RKO (cell line): ENCODE measurements at regions not wholly inside any gene's neighbourhood (a gene's known extent, or its start where the extent isn't known, plus 50 kb on each side); places are given as distances from the start of the nearest gene placed in this dataset.

ENCODE experiments used
- DNase-seq: peaks from one replicate; pipeline ENCODE4 v3.0.0-alpha.2; 2016; ENCODE audit warnings: low spot score

DNA sequence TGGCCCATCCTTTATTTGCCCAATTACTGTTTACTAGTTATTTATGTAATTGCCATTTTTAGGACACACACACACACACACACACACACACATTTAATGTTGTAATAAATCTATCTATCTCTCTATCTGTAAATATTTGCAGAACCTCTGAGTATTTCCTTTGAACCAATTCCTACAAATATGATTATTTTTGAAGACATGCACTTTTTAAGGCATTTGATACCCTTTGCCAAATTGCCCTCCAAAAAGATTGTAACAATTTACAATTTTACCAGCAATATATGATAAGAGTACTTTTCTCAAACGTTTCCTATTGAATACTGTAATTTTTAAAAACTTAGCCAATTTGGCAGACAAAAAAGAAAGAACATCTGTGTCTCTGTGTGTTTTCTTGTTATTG, 143.8 kb upstream of the FOXF1 start:
- no peak for DNase-seq

GRCh38 chr16:86367291-86368072, 142.8 kb upstream of the FOXF1 start:
- DNase-seq: no peak

- DNase-seq: no peak
Observed at GRCh38 chr16:86368261-86368660, 142.1 kb upstream of the FOXF1 start.

- no peak for DNase-seq
Observed at GRCh38 chr16:86370062-86370461, 140.3 kb upstream of the FOXF1 start.

DNA sequence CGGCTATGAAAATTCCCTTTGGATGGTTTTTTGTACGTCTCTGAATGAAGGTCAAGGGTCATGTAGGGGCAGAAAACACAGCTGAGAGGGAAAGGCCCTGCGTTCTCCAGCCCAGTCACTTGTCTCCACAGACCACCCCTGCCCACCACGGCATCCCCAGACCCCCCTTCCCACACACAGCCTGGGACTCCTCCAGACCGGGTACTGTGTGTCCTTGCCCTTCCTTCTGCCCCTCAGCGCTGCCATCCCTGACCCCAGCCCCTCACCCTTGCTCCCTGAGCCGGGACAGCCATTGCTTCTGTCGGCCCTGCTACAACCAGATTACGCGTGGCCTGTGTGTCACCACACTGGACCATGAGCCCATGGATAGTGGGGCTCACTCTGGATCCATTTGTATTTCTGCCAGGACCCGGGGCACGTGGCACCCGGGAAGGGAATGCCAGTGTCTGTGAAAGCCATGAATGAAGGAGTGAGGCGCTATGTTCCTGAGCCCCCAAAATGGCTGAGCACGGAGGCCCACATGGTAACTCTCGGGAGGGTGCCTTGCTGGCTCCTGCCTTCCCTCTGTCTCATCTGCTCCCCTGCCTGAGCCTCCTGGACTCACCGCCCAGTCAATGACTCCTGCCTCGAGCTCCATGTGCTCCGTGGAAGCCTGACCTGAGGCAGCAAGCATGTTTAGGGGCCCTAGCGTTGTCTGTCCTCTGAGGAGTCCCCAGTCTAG, 139.1 kb upstream of the FOXF1 start:
- DNase-seq: no peak

DNA sequence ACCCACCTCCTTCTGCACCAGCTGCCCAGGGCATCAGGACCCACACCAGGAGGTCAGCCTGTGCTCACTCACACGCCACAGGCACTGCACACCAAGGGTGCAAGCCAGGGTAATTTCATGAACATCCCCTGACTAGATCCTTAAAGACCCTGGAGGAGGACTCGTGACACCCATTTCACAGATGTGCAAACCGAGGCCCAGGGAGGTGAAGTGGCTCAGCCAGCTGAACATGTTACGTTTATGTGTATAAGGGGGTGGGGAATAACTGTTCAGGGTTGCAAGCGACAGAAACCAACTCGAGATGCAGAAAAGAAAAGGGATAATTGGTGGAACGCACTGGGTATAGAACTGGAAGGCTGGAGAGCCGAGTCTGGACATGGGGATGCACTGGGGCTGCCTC, 138.1 kb upstream of the FOXF1 start:
- DNase-seq: no peak

GRCh38 chr16:86373276-86373901, 136.9 kb upstream of the FOXF1 start:
- no peak for DNase-seq

- no peak for DNase-seq
Observed at GRCh38 chr16:86374603-86375130, 135.7 kb upstream of the FOXF1 start.

GRCh38 chr16:86375364-86375763, 135.0 kb upstream of the FOXF1 start:
- DNase-seq: peak; percentile 52

DNA sequence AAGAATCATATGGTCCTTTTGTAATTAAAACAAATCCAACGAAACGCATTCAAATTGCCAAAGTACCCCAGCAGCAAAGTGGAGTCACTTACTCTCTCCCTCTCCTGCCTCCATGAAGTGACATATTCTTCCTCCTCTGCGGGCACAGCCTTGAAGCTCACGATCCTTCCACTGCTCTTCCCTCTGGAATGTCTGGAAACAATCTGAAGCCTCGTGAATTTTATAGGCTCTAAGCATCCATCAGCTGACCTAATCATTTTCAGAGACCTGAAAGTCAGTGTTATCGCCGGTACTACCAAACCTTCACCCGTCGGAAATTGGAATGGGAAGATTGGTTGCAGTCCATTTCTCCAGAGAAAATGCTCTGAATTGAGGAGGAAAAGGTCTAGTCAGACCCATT, 134.5 kb upstream of the FOXF1 start:
- no peak for DNase-seq

DNA sequence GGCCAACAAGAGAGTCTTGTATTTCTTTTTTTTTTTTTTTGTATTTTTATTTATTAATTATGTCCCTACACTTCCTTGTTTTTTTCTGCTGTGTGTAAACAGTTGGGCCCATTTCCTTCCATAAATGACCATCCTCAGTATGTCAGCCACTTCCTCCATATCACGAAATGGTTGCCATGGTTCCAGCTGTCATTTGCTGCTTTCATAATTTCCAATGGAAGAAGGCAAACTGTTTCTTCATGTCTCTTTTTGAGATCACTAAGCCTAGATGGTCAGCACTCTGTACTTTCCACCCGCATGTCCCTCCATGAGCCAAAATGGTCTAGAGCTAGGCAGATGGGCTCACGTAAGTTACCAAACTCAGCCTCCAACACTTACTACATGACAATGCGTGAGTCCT, 133.5 kb upstream of the FOXF1 start:
- DNase-seq: no peak

GRCh38 chr16:86377251-86378022, 132.9 kb upstream of the FOXF1 start:
- DNase-seq: no peak

DNA sequence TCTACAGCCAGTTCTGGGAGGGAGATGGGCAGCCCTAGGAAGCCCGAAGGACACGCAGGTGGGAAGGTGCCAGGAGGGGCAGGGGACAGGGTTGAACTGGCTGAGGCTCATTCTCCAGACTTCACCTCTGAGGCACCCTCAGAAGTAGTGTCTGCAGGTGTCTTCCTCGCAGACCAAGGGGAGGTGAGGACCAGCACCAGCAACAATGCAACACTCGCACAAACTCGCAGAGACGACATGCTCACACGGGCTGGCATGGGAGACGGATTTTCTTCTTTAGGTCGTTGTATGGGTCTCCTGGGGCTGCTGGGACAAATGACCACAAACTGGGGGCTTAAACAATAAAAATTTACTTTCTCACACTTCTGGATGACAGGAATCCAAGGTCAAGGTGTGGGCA, 132.2 kb upstream of the FOXF1 start:
- DNase-seq: no peak

DNA sequence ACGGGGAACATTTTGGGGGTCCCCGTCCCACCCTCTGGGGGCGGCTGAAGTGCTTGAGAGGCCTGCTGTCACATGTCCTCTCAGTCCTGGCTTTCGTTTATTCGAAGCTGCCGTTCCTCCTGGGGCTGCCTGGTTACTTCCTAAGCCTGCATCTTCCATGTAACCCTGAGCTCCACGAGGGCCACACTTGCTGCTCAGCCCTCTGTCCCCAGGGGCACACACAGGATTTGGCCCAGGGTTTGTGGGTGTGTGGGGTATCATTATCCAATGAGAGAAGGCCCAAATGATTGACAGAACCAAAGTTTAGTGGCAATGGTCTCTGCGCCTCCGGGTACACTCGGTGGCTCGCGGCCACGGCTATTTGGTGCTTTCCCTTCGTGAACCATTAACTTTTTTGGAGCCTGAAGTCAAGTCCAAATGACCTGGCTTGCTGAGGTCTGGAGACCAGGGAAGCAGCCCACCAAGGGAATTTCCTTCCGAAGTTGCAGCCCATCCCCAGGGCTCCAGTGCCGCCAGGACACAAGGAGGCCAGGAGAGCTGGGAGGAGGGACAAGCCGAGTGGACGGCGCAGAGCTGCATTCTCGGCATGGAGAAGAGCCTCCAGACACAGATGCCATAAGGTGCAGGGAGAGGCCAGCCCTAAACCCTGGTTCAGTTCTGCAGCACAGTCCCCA, 131.4 kb upstream of the FOXF1 start:
- no peak for DNase-seq

- DNase-seq: no peak
Observed at GRCh38 chr16:86379505-86379846, 130.9 kb upstream of the FOXF1 start.

DNA sequence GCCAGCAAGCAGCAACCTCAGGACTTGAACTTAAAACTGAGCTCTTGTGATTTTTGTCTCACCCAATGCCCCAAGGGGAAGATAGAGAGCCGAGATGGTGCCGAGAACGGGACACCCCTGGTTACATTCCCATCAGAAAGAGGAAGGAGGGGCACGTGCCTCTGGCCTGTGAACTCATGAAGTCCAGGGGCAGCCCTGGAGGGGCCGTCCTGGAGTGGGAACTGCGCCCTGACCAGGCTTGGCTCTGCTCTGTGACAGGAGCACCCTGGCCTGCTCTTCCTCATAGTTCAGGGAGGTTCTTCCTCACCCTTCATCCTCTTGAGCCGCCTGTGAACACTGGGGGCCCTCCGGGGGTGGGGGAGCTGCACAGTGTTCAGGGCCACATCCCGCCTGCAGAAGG, 130.3 kb upstream of the FOXF1 start:
- DNase-seq: no peak

GRCh38 chr16:86381491-86381890, 128.8 kb upstream of the FOXF1 start:
- DNase-seq: no peak

DNA sequence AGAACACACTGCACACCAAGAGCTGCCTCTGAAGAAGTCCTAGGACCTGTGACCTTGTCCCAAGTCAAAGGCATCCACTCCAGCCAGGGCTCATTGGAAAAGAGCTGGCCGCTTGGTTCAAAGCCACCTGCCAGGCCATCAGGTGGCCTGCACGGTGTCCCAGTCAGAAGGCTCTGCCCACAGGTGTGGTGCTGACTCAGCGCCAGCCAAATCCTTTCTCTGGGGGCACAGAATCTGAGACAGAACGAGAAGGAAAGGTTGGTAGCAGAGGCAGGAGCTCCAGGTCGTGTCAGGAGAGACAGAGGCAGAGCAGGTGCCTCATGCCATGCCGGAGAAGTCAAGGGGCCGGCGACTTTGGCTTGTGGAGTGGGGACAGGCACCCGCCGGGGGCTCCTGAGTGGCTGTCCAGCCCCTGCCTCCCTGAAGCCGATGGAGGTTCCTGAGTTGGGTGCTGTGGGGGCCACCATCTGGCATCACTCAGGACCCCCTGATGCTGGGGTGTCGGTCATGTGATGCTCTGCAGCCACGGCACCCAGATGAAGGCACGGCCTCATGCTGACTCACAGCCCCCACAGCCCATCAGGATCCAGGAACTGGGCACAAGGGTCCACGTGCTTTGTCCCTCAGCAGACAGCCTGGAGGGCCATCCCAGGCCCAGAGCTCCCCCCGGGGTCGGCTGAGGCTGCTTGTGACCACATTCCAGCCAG, 128.1 kb upstream of the FOXF1 start:
- DNase-seq: no peak

DNA sequence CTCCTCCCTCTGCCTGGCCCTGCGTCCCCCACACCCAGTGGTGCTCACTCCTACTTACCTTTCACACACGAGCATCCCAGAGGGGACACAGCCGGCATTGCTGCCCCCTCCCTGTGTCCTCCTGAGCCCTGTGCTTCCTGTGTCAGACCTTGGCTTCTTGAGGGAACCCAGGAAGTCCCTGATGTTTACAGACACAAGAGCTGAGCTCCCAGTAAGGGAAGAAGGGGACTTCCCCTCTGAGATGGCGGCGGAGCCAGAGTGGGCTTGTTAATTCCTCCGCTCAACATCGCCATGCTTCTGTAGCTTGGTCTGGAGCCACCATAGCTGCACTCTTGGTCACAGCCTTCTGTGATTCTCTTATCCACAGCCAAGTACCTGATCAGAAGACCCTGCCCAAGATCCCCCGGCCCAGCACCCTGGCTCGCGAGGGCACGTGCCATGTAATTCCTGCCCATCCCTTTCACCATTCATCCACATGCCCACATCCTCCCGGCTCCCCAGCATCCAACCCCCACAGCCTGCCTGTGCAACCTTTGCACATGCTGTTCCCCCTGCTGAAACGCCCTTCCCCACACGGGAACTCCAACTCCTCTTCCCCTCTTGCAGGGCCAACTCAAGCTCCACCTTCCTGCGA, 127.4 kb upstream of the FOXF1 start:
- DNase-seq: no peak

GRCh38 chr16:86383488-86384262, 126.7 kb upstream of the FOXF1 start:
- peak; percentile 35 for DNase-seq
